DOHH2 (cell line): ENCODE measurements at regions not wholly inside any gene's neighbourhood (a gene's known extent, or its start where the extent isn't known, plus 50 kb on each side); places are given as distances from the start of the nearest gene placed in this dataset.

Experiments
- EZH2phosphoT487 ChIP-seq: fragments of 200-600 bp; sonication (generic); IDR thresholded peaks from 2 replicates; pipeline ENCODE4 v1.6.1; 2017; ENCODE audit warnings: borderline replicate concordance, mild to moderate bottlenecking, antibody characterized with exemption, low read length, moderate library complexity, mixed read lengths
- TF ChIP-seq, protein P1 (sequence below): fragments of 200-600 bp; sonication (generic); IDR thresholded peaks from one replicate; pipeline ENCODE4 v1.5.1; 2014; ENCODE audit warnings: antibody characterized with exemption, mild to moderate bottlenecking, low read depth, low read length; ENCODE audit not compliant: poor library complexity, severe bottlenecking

DNA sequence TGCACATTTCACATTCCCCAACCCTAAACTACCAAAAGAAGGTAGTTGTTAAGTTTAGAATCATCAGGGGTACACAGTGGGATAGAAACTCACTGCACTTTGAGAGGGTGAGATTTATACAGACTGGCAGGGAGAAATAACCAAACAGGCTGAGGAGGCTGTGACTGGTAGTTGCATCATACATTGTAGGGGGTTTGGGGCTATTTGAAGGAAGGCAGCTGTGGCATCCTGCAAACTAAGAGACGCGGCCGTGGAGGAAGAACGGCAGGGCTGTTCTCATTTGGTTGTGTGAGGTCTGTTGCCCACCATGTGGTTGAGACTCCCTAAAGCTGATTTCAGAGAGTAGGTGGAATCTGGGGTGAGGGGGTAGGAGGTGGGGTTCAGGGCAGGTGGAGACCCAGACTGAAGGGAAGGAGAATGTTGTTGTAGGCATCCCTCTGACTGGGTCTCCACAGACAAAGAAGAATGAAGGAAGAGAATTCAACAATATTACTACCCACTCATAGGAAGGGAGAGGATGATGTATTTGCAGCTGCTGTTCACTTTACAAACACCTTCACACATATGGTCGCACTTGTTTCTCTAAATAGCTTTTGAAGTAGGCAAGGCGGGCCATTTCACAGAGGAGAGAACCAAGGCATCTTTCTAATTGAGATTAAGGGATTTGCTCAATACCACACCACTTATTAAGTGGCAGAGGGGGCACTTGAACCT lies 170.9 kb upstream of the SIX2 start:
- TF ChIP-seq, protein P1, sequence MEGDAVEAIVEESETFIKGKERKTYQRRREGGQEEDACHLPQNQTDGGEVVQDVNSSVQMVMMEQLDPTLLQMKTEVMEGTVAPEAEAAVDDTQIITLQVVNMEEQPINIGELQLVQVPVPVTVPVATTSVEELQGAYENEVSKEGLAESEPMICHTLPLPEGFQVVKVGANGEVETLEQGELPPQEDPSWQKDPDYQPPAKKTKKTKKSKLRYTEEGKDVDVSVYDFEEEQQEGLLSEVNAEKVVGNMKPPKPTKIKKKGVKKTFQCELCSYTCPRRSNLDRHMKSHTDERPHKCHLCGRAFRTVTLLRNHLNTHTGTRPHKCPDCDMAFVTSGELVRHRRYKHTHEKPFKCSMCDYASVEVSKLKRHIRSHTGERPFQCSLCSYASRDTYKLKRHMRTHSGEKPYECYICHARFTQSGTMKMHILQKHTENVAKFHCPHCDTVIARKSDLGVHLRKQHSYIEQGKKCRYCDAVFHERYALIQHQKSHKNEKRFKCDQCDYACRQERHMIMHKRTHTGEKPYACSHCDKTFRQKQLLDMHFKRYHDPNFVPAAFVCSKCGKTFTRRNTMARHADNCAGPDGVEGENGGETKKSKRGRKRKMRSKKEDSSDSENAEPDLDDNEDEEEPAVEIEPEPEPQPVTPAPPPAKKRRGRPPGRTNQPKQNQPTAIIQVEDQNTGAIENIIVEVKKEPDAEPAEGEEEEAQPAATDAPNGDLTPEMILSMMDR, result no peak
- TF ChIP-seq EZH2phosphoT487, result no peak
